HEK293 (cell line): ENCODE measurements at regions not wholly inside any gene's neighbourhood (a gene's known extent, or its start where the extent isn't known, plus 50 kb on each side); places are given as distances from the start of the nearest gene placed in this dataset.

Experiments
- ZNF121 ChIP-seq: fragments of 450-650 bp; formaldehyde crosslinking; IDR thresholded peaks from 2 replicates; pipeline ENCODE4 v1.5.1; 2016; ENCODE audit warnings: missing biosample characterization, missing genetic modification characterization
- ZNF169 ChIP-seq: fragments of 450-650 bp; formaldehyde crosslinking; IDR thresholded peaks from 2 replicates; pipeline ENCODE4 v1.5.1; 2016; ENCODE audit warnings: missing biosample characterization, missing genetic modification characterization
- ZNF174 ChIP-seq: fragments of 450-650 bp; formaldehyde crosslinking; IDR thresholded peaks from 2 replicates; pipeline ENCODE4 v1.5.0; 2017; ENCODE audit warnings: missing biosample characterization, mild to moderate bottlenecking, missing genetic modification characterization
- ZNF24 ChIP-seq: fragments of 450-650 bp; formaldehyde crosslinking; IDR thresholded peaks from 2 replicates; pipeline ENCODE4 v1.5.1; 2016; ENCODE audit warnings: missing biosample characterization, missing genetic modification characterization
- ZNF660 ChIP-seq: fragments of 450-650 bp; IDR thresholded peaks from 2 replicates; pipeline ENCODE4 v1.5.1; 2018; ENCODE audit warnings: missing biosample characterization, mild to moderate bottlenecking, missing genetic modification characterization
- TF ChIP-seq, protein P1 (sequence below): fragments of 450-650 bp; formaldehyde crosslinking; IDR thresholded peaks from 2 replicates; pipeline ENCODE4 v1.5.1; 2016; ENCODE audit warnings: missing biosample characterization, missing genetic modification characterization
- TF ChIP-seq, protein P2 (sequence below): fragments of 450-650 bp; formaldehyde crosslinking; IDR thresholded peaks from 2 replicates; pipeline ENCODE4 v1.5.1; 2016; ENCODE audit warnings: missing biosample characterization, missing genetic modification characterization

DNA sequence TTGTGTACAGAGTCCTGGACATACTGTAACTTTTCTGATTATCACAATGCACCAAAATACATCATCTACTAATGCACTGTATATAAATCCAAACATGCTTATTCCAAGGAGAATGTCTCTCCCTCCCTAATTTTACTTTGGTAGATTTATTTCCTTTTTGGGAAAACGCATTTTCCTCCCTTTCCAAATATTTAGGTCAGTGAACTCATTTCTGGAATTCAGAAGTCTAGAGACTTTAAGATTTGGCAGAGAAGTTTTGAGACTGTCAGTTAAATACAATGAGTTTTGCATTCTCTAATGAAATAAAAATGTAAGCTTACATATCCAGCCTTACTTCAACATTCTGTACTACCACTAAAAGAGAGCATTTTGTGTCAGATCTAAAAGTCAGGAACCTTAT lies 165.8 kb upstream of the EDNRB start:
- TF ChIP-seq, protein P1, sequence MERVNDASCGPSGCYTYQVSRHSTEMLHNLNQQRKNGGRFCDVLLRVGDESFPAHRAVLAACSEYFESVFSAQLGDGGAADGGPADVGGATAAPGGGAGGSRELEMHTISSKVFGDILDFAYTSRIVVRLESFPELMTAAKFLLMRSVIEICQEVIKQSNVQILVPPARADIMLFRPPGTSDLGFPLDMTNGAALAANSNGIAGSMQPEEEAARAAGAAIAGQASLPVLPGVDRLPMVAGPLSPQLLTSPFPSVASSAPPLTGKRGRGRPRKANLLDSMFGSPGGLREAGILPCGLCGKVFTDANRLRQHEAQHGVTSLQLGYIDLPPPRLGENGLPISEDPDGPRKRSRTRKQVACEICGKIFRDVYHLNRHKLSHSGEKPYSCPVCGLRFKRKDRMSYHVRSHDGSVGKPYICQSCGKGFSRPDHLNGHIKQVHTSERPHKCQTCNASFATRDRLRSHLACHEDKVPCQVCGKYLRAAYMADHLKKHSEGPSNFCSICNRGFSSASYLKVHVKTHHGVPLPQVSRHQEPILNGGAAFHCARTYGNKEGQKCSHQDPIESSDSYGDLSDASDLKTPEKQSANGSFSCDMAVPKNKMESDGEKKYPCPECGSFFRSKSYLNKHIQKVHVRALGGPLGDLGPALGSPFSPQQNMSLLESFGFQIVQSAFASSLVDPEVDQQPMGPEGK (tag by site-specific recombination): no peak
- TF ChIP-seq ZNF174 (tag by site-specific recombination): no peak
- TF ChIP-seq, protein P2, sequence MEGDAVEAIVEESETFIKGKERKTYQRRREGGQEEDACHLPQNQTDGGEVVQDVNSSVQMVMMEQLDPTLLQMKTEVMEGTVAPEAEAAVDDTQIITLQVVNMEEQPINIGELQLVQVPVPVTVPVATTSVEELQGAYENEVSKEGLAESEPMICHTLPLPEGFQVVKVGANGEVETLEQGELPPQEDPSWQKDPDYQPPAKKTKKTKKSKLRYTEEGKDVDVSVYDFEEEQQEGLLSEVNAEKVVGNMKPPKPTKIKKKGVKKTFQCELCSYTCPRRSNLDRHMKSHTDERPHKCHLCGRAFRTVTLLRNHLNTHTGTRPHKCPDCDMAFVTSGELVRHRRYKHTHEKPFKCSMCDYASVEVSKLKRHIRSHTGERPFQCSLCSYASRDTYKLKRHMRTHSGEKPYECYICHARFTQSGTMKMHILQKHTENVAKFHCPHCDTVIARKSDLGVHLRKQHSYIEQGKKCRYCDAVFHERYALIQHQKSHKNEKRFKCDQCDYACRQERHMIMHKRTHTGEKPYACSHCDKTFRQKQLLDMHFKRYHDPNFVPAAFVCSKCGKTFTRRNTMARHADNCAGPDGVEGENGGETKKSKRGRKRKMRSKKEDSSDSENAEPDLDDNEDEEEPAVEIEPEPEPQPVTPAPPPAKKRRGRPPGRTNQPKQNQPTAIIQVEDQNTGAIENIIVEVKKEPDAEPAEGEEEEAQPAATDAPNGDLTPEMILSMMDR (tag by site-specific recombination): no peak
- TF ChIP-seq ZNF24 (tag by site-specific recombination): no peak
- TF ChIP-seq ZNF121 (tag by site-specific recombination): no peak
- TF ChIP-seq ZNF660: no peak
- no peak for TF ChIP-seq ZNF169
